Hindlimb muscle (tissue), 1 donor: ENCODE measurements at regions not wholly inside any gene's neighbourhood (a gene's known extent, or its start where the extent isn't known, plus 50 kb on each side); places are given as distances from the start of the nearest gene placed in this dataset.
A peak's percentile ranks its signal among the peaks of the same experiment; 100 is the strongest.

ENCODE experiments used
- DNase-seq: peaks from one replicate; pipeline ENCODE4 v3.0.0-alpha.2; 2013

- no peak for DNase-seq
These were observed 390.0 kb upstream of the PTBP2 start for GRCh38 chr1:96331596-96331995.

GRCh38 chr1:96333522-96334235 lies 387.9 kb upstream of the PTBP2 start:
- no peak for DNase-seq

- no peak for DNase-seq
These were observed 387.4 kb upstream of the PTBP2 start for GRCh38 chr1:96334236-96334557.

GRCh38 chr1:96338622-96339021 lies 383.0 kb upstream of the PTBP2 start:
- no peak for DNase-seq

GRCh38 chr1:96340686-96341085 lies 380.9 kb upstream of the PTBP2 start:
- no peak for DNase-seq

GRCh38 chr1:96346719-96347118 lies 374.9 kb upstream of the PTBP2 start:
- DNase-seq = no peak

- DNase-seq = no peak
These were observed 371.7 kb upstream of the PTBP2 start for GRCh38 chr1:96349896-96350295.

- no peak for DNase-seq
These were observed 368.9 kb upstream of the PTBP2 start for GRCh38 chr1:96352733-96353132.

GRCh38 chr1:96355521-96355920 lies 366.1 kb upstream of the PTBP2 start:
- DNase-seq = peak; percentile 18

- no peak for DNase-seq
These were observed 365.6 kb upstream of the PTBP2 start for GRCh38 chr1:96355961-96356360.

- no peak for DNase-seq
These were observed 364.3 kb upstream of the PTBP2 start for GRCh38 chr1:96357141-96357765.

- no peak for DNase-seq
These were observed 363.5 kb upstream of the PTBP2 start for GRCh38 chr1:96358057-96358456.

- DNase-seq = no peak
These were observed 361.4 kb upstream of the PTBP2 start for GRCh38 chr1:96360036-96360795.

GRCh38 chr1:96361271-96361856 lies 360.2 kb upstream of the PTBP2 start:
- DNase-seq = peak; percentile 13

- no peak for DNase-seq
These were observed 359.6 kb upstream of the PTBP2 start for GRCh38 chr1:96361961-96362360.

GRCh38 chr1:96362623-96363022 lies 359.0 kb upstream of the PTBP2 start:
- no peak for DNase-seq

GRCh38 chr1:96363826-96364225 lies 357.8 kb upstream of the PTBP2 start:
- no peak for DNase-seq

- DNase-seq = no peak
These were observed 357.0 kb upstream of the PTBP2 start for GRCh38 chr1:96364576-96364975.

- DNase-seq = no peak
These were observed 356.5 kb upstream of the PTBP2 start for GRCh38 chr1:96365076-96365475.

GRCh38 chr1:96365596-96366390 lies 355.8 kb upstream of the PTBP2 start:
- no peak for DNase-seq

GRCh38 chr1:96366516-96366915 lies 355.1 kb upstream of the PTBP2 start:
- no peak for DNase-seq

- DNase-seq = no peak
These were observed 353.8 kb upstream of the PTBP2 start for GRCh38 chr1:96367791-96368190.

GRCh38 chr1:96370757-96371156 lies 350.8 kb upstream of the PTBP2 start:
- no peak for DNase-seq
